Activated naive CD4-positive, alpha-beta T cell treated with anti-CD3 and anti-CD28 coated beads, Interleukin-2, amount 50 U/mL, for 72 hours (primary cell): ENCODE measurements at regions not wholly inside any gene's neighbourhood (a gene's known extent, or its start where the extent isn't known, plus 50 kb on each side); places are given as distances from the start of the nearest gene placed in this dataset.
A peak's percentile ranks its signal among the peaks of the same experiment; 100 is the strongest.

Experiments
- ATAC-seq, 2 donors: fragments of 150-1000 bp; cut with Tn5 transposase; 2 replicates each; pipeline ENCODE4 v1.10.0; 2021; ENCODE audit warnings: mild to moderate bottlenecking in 2 of 2, moderate library complexity in 2 of 2
- DNase-seq, 2 donors: peaks; one replicate each; pipeline ENCODE4 v3.0.0; 2021 to 2022; ENCODE audit warnings: low spot score in 2 of 2
- H3K27ac Mint-ChIP-seq, 2 donors: one replicate each; pipeline ENCODE4 v1.8.0; 2022; ENCODE audit warnings: mild to moderate bottlenecking in 2 of 2, mixed read lengths in 2 of 2
- H3K36me3 Mint-ChIP-seq, 2 donors: one replicate each; pipeline ENCODE4 v1.8.0; 2022; ENCODE audit warnings: mixed read lengths in 2 of 2
- H3K9me3 Mint-ChIP-seq, 2 donors: one replicate each; pipeline ENCODE4 v1.8.0; 2022; ENCODE audit warnings: mixed read lengths in 2 of 2

GRCh38 chr10:125494651-125495239, 188.2 kb downstream of the TEX36 start:
- no peaks in the 10 kb centered on the region for H3K36me3 Mint-ChIP-seq
- H3K27ac Mint-ChIP-seq = no peak overlapping the region
- DNase-seq (no peak), ATAC-seq (no peak)
- H3K9me3 Mint-ChIP-seq = no peaks in the 10 kb centered on the region

DNA sequence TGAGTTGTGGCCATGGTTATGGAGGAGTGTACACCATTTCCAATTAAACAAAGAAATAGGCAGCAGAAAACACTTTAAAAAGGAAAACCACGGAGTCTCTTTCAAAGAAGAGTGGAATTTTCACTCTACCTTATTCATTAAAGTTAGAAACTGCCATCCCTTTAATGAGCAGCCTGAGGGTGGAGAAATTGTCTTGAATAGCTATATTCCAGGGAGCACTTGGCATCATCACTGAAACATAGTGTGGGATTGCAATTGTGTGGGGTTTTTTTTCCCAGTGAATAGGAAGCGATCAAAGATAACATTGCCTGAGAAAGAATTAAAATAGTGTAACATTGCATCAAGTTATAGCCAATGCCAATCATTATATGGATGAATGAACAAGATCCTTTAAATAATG, 191.6 kb downstream of the TEX36 start:
- H3K27ac Mint-ChIP-seq = no peak overlapping the region
- H3K9me3 Mint-ChIP-seq = no peaks in the 10 kb centered on the region
- no peak for ATAC-seq
- no peak for DNase-seq
- H3K36me3 Mint-ChIP-seq = no peaks in the 10 kb centered on the region

GRCh38 chr10:125489731-125490130, 193.2 kb downstream of the TEX36 start:
- no peaks in the 10 kb centered on the region for H3K9me3 Mint-ChIP-seq
- DNase-seq (no peak), ATAC-seq (no peak)
- no peaks in the 10 kb centered on the region for H3K36me3 Mint-ChIP-seq
- no peak overlapping the region for H3K27ac Mint-ChIP-seq

DNA sequence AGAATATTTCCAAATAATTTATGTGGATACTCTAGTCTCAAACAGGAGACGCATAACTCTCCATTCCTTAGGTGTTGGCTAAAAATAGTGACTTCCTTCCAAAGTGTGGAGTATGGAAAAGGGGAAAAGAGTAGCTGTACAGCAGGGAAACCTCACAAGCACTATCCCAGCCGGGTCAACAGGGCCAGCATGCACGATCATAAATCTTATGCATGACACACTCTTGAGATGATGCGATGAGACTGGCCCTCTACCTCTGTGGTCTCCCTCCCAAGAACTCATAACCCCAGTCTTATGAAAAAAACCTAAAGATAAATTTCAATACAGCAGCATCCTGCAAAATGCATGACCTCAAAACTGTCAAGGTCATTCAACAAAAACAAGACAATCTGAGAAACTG, 197.3 kb downstream of the TEX36 start:
- DNase-seq (no peak), ATAC-seq (no peak)
- no peaks in the 10 kb centered on the region for H3K36me3 Mint-ChIP-seq
- no peak overlapping the region for H3K27ac Mint-ChIP-seq
- H3K9me3 Mint-ChIP-seq = no peaks in the 10 kb centered on the region

DNA sequence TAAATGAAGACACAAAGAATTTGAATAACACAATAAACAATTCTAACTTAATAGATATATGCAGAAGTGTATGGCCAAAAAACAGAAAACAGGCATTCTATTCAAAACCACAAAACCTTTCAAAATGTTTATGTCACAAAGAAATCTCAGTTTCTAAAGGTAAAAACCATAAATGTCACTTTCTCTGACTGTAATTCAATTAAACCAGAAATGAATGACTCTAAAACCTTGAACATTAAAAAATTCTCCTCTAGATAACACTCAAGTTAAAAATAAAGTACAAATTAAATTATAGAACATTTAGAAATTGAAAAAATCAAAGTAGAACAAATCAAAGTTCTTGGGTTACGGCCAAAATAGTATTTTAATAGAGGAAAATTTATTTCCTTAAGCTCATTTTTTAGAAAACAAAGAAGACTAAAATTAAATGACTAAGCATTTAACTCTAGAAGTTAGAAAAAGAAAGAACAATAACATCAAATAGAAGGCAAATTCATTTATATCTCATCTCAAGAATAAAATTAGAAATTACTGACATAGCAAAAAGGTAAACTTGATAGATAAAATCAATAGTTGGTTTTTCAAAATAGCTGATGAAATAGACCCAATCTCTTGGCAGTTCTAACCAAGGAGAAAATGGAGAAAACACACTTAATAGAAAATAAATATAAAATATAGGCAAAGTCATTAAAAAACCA, 198.8 kb downstream of the TEX36 start:
- Mint-ChIP-seq H3K36me3 (no peaks in the 10 kb centered on the region), H3K9me3 (no peaks in the 10 kb centered on the region), H3K27ac (no peak overlapping the region)
- no peak for DNase-seq
- no peak for ATAC-seq

GRCh38 chr10:125482637-125483036, 200.3 kb downstream of the TEX36 start:
- H3K9me3 Mint-ChIP-seq = no peaks in the 10 kb centered on the region
- no peak for DNase-seq
- no peaks in the 10 kb centered on the region for H3K36me3 Mint-ChIP-seq
- H3K27ac Mint-ChIP-seq = no peak overlapping the region
- peak in 1 of 2 donors; percentile 58 for ATAC-seq

- H3K9me3 Mint-ChIP-seq = no peaks in the 10 kb centered on the region
- no peak for ATAC-seq
- DNase-seq = no peak
- no peaks in the 10 kb centered on the region for H3K36me3 Mint-ChIP-seq
- H3K27ac Mint-ChIP-seq = no peak overlapping the region
These were observed 200.9 kb downstream of the TEX36 start for GRCh38 chr10:125482108-125482507.

- DNase-seq = no peak
- no peaks in the 10 kb centered on the region for H3K9me3 Mint-ChIP-seq
- peak in 1 of 2 donors; percentile 49 for ATAC-seq
- no peaks in the 10 kb centered on the region for H3K36me3 Mint-ChIP-seq
- no peak overlapping the region for H3K27ac Mint-ChIP-seq
These were observed 203.9 kb downstream of the TEX36 start for GRCh38 chr10:125479059-125479458.

- Mint-ChIP-seq H3K36me3 (no peaks in the 10 kb centered on the region), H3K9me3 (no peaks in the 10 kb centered on the region), H3K27ac (no peak overlapping the region)
- no peak for DNase-seq
- ATAC-seq = no peak
These were observed 207.1 kb downstream of the TEX36 start for GRCh38 chr10:125475815-125476214.

DNA sequence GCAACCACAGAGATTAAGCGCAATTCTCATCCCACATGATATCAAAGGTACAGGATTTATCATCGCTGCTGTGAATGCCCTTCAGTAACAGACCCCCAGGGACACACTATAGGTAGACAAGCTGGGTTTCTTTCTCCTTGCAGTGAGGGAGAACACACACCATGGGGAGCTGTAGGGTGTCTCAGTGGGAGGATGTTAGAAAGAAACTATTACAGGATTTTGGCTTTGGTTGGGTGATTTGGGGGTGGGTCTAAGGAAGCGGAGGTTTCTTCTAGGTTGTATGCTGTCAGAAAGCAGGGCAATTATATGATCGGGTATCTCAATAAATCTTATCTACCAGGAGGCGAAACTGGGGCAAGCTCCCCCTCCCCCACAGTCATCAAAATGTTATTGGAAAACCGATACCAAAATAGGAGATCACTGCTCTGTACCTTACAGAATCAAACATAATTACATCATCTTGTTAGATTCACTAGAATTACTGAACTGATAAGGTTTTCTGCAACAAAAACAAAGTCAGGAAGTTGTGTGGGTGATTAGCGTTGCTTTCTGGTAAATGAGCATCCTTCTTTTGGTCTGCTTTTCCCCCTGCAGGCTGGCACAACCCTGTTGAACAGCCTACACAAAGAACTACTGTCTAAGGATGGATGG, 209.7 kb downstream of the TEX36 start:
- DNase-seq (no peak), ATAC-seq (no peak)
- Mint-ChIP-seq H3K36me3 (no peaks in the 10 kb centered on the region), H3K9me3 (no peaks in the 10 kb centered on the region), H3K27ac (no peak overlapping the region)

DNA sequence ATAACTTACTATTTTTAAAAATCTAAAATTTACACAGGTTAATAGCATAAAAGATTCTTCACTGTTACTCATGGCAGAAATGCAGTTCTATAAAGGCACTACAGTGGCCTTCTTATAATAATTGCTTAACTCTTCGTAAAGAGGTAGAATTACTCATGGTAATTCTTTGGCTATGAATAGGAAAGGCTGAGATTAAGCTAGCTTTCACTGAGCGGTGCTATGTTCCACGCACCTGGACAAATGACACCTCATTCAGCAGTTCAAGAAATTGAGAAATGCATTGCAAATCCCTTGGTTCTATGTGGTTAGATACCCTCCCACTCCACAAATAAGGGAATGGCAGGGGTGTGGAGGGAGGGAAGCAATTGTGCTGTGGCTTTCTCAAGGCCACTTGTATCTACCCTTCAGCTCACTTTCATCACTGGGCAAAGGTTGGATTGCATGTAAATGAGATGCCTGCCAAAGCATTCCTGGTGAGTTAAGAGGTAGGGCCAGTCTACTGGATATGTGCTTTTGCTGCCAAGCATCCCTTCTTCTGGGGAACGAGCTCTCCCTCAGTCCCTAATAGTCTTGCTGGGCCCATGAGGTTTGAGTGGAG, 210.9 kb downstream of the TEX36 start:
- Mint-ChIP-seq H3K27ac (no peak overlapping the region), H3K9me3 (no peaks in the 10 kb centered on the region), H3K36me3 (no peaks in the 10 kb centered on the region)
- DNase-seq (no peak), ATAC-seq (no peak)

DNA sequence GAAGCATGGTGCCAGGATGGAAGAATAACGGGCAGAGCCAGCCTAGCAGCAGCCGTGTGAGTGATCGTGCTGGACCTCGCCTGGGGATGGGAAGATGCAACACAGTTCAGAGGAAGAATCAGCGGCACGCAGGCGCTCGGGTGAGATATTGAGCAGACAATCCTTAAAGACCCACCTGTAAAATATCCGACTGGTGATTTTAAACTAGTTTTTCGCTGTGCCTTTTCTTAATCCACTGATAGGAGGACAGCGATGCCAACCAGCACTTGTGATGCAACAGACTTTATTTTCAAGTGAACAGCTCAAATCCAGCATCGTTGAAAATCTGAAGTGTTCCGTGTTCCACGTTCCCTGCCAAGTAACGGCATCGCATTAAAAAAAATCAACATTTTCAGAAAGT, 214.7 kb downstream of the TEX36 start:
- no peak overlapping the region for H3K27ac Mint-ChIP-seq
- H3K9me3 Mint-ChIP-seq = no peaks in the 10 kb centered on the region
- H3K36me3 Mint-ChIP-seq = no peaks in the 10 kb centered on the region
- no peak for DNase-seq
- ATAC-seq = no peak

DNA sequence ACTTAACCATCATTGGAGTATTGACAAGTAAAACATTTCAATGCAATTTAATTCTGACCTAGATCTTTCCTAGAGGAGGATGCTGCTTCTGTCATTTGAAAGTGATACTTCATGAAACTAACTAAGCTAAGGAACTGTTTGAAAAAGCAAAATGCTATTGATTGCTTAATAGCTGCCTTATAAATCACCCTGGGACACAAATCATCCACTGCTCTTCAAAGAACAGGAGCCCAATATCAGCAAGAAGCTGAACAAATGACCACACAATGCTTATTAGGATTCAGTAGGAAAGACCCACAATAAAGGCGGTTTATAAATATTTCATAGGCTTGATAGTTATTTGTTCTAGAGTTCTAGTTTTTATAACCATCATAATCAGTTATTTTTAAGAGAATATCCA, 216.3 kb downstream of the TEX36 start:
- Mint-ChIP-seq H3K36me3 (no peaks in the 10 kb centered on the region), H3K9me3 (no peaks in the 10 kb centered on the region), H3K27ac (no peak overlapping the region)
- DNase-seq (no peak), ATAC-seq (no peak)

- ATAC-seq = no peak
- Mint-ChIP-seq H3K27ac (no peak overlapping the region), H3K36me3 (no peaks in the 10 kb centered on the region), H3K9me3 (no peaks in the 10 kb centered on the region)
- DNase-seq = no peak
These were observed 220.1 kb downstream of the TEX36 start for GRCh38 chr10:125462845-125463244.

GRCh38 chr10:125460326-125460725, 222.6 kb downstream of the TEX36 start:
- H3K9me3 Mint-ChIP-seq = no peaks in the 10 kb centered on the region
- no peak overlapping the region for H3K27ac Mint-ChIP-seq
- no peak for ATAC-seq
- no peaks in the 10 kb centered on the region for H3K36me3 Mint-ChIP-seq
- DNase-seq = no peak

DNA sequence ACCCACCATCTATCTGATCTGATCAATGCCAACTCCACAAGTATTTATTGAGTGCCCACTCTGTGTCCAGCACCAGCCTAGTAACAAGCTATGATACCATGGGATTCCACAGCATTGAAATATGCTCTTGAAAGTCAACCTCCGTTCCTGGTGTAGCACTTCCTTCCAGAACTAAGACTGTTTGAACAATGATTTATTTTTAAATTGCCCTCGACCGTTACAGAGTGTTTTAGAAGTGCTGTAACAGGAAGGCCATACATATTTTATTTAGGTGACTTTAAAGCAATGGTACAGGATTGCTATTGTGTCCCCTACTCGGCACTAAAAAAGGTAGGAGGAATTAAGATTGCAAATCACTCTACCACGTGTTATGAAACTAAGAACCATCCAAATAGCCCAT, 225.6 kb downstream of the TEX36 start:
- ATAC-seq (no peak), DNase-seq (no peak)
- no peak overlapping the region for H3K27ac Mint-ChIP-seq
- H3K9me3 Mint-ChIP-seq = peaks cover 0 to 4% of the 10 kb centered on the region in 2 donors
- H3K36me3 Mint-ChIP-seq = no peaks in the 10 kb centered on the region

- Mint-ChIP-seq H3K27ac (no peak overlapping the region), H3K36me3 (no peaks in the 10 kb centered on the region), H3K9me3 (peaks cover 0 to 5% of the 10 kb centered on the region in 2 donors)
- ATAC-seq (no peak), DNase-seq (no peak)
These were observed 227.1 kb downstream of the TEX36 start for GRCh38 chr10:125455855-125456254.

DNA sequence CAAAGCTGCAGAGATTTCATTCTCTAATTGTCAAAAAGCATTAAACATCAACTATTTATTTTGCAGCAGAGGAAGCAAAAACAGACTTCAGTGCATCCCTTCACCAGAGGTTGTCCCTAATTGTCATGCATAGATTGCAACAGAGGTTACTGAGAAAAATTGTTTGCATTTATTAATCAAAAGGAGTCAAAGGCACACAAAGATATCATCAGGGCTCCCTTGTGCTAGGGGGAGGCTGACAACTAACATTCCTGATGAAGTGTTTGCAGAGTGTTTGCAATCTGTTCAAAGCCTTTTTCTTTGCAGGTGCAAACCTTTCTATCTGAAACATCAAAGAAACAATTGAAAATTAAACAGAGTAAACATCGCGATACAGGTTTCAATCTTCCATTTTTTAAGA, 227.5 kb downstream of the TEX36 start:
- peaks cover 0 to 5% of the 10 kb centered on the region in 2 donors for H3K9me3 Mint-ChIP-seq
- no peak overlapping the region for H3K27ac Mint-ChIP-seq
- no peak for DNase-seq
- H3K36me3 Mint-ChIP-seq = no peaks in the 10 kb centered on the region
- ATAC-seq = no peak
